ENCODE measurements at regions not wholly inside any gene's neighbourhood (a gene's known extent, or its start where the extent isn't known, plus 50 kb on each side); places are given as distances from the start of the nearest gene placed in this dataset.

DNA sequence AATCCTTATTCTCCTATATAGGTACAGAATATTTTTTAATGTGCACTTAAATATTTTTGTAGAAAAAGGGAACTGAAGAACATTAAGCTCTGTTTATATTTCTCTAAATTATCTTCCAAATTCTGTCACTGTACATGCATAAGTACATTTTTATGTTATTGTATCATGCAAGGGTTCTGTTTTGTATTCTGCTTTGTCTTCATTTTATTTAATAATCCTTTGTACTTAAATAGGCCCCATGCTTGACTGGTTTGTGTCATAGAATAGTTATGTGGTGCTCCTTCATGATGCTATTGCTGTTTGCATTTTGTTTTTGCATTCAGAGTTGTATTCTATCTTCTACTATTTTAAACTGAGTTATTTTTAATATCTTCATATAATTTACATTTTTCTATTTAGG, 111.9 kb upstream of the EDNRA start:
- no peak for TF ChIP-seq CTCF (IDR thresholded peaks at IDR 0.05; ENCODE audit: low read depth, low read length)
- H3K27me3 ChIP-seq, result no peaks in the 10 kb centered on the region
- no peak overlapping the region for H3K4me3 ChIP-seq (ENCODE audit: low read depth, low read length)
- no peak for DNase-seq
- no peaks in the 10 kb centered on the region for H3K36me3 ChIP-seq
- peaks cover 16% of the 10 kb centered on the region for H3K4me1 ChIP-seq
- H3K9me3 ChIP-seq, result no peaks in the 10 kb centered on the region

DNA sequence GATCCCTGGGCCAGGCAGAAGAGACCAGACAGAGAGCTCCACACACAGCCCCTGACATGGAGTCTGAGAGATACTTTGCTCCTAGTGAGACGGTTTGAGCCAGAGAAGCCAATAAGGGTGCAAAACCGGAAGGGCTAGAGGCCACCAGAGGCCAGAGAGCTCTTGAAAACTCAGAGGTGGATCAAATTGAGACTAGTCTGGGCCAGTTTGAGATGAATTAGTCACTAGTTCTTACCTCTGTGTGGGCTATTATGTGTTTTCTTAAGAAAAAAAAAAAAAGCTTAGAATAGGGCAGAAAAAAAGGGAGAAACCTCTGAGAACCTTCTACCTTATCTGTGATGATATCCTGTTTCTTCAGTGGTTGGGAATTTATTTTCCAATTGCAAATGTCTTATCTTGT, 110.4 kb upstream of the EDNRA start:
- DNase-seq, result no peak
- H3K4me1 ChIP-seq, result peaks cover 16% of the 10 kb centered on the region
- no peaks in the 10 kb centered on the region for H3K27me3 ChIP-seq
- no peak overlapping the region for H3K4me3 ChIP-seq (ENCODE audit: low read depth, low read length)
- H3K36me3 ChIP-seq, result no peaks in the 10 kb centered on the region
- H3K9me3 ChIP-seq, result no peaks in the 10 kb centered on the region
- TF ChIP-seq CTCF (IDR thresholded peaks at IDR 0.05; ENCODE audit: low read depth, low read length), result no peak

- H3K36me3 ChIP-seq, result no peaks in the 10 kb centered on the region
- H3K27me3 ChIP-seq, result no peaks in the 10 kb centered on the region
- no peak for TF ChIP-seq CTCF (IDR thresholded peaks at IDR 0.05; ENCODE audit: low read depth, low read length)
- H3K4me1 ChIP-seq, result peaks cover 13% of the 10 kb centered on the region
- H3K9me3 ChIP-seq, result no peaks in the 10 kb centered on the region
- no peak for DNase-seq
- H3K4me3 ChIP-seq (ENCODE audit: low read depth, low read length), result no peak overlapping the region
These were observed 110.0 kb upstream of the EDNRA start for GRCh38 chr4:147370881-147371280.

- no peaks in the 10 kb centered on the region for H3K9me3 ChIP-seq
- no peaks in the 10 kb centered on the region for H3K27me3 ChIP-seq
- TF ChIP-seq CTCF (IDR thresholded peaks at IDR 0.05; ENCODE audit: low read depth, low read length), result no peak
- no peak overlapping the region for H3K4me3 ChIP-seq (ENCODE audit: low read depth, low read length)
- no peak for DNase-seq
- no peaks in the 10 kb centered on the region for H3K36me3 ChIP-seq
- H3K4me1 ChIP-seq, result peaks cover 10% of the 10 kb centered on the region; the same call in 1 of the 2 replicates
These were observed 109.2 kb upstream of the EDNRA start for GRCh38 chr4:147371661-147372060.

GRCh38 chr4:147378780-147379179, 102.1 kb upstream of the EDNRA start:
- no peak for TF ChIP-seq CTCF (IDR thresholded peaks at IDR 0.05; ENCODE audit: low read depth, low read length)
- no peaks in the 10 kb centered on the region for H3K4me1 ChIP-seq
- H3K4me3 ChIP-seq (ENCODE audit: low read depth, low read length), result no peak overlapping the region
- no peak for DNase-seq
- H3K27me3 ChIP-seq, result no peaks in the 10 kb centered on the region
- no peaks in the 10 kb centered on the region for H3K36me3 ChIP-seq
- H3K9me3 ChIP-seq, result peaks cover 5% of the 10 kb centered on the region; the same call in 1 of the 2 replicates

DNA sequence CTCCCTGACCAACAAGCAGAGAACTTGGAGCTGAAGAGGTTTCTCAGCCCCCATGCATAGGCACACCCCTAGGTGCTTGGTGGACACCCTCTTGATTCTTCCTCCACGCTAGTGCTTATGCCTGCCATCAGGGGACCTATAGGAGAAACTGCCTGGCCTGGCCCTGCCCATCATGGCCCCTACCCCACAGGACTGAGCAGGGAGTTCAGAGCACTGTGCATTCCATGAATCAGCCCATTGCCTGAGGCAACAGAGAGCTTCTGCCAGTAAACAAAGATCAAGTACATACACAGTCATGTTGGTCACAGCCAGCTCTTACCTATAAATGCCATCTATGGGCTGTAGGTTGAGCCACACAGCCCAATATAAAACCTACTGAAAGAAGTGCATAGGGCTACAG, 99.1 kb upstream of the EDNRA start:
- no peak for TF ChIP-seq CTCF (IDR thresholded peaks at IDR 0.05; ENCODE audit: low read depth, low read length)

More for the DNA sequence above, 99.1 kb upstream of the EDNRA start:
- H3K4me3 ChIP-seq (ENCODE audit: low read depth, low read length), result no peak overlapping the region
- peaks cover 5% of the 10 kb centered on the region; the same call in 1 of the 2 replicates for H3K9me3 ChIP-seq
- no peaks in the 10 kb centered on the region for H3K27me3 ChIP-seq
- H3K4me1 ChIP-seq, result no peaks in the 10 kb centered on the region; the same call in 1 of the 2 replicates
- DNase-seq, result no peak
- H3K36me3 ChIP-seq, result no peaks in the 10 kb centered on the region

All from BE2C (cell line).